ENCODE measurements at regions not wholly inside any gene's neighbourhood (a gene's known extent, or its start where the extent isn't known, plus 50 kb on each side); places are given as distances from the start of the nearest gene placed in this dataset.
"Not testable (repeated sequence)": the region's sequence is repeated elsewhere in the genome, so short reads cannot be mapped to it uniquely, and the experiment has no call there.

DNA sequence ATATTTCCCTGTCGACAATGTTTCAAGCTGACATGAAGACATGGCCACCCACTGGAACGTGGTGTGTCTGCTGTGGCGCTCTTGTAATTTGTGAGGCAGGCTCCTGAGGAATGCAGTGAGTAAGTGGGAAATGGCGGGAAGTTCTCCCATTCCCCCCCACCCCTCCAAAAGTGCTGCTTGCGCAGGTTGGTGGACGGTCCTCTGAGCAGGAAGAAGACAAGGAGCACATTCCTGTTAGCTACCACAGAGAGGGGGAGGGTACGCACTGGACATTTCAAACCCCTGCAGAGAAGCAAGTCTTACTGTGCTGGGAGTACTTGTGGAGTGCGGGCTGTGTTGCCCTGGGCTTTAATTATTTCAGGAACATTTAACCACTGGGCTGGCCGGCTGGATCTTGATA, 92.9 kb downstream of the DEFB131A start:
- H3K4me1 Mint-ChIP-seq; H3K36me3 Mint-ChIP-seq; H4K20me1 ChIP-seq (ENCODE audit: insufficient read depth, low read length); DNase-seq; H3K27me3 ChIP-seq (ENCODE audit: control insufficient read depth in 2 of 2, insufficient read depth in 2 of 2, low read length in 2 of 2); H3K9me3 ChIP-seq (replicated peaks in 1 of 2; ENCODE audit: control insufficient read depth in 1 of 2, insufficient read depth in 1 of 2, low read length in 2 of 2); H3K4me3 ChIP-seq (replicated peaks in 1 of 3; ENCODE audit: low read depth in 2 of 3, low read length in 3 of 3); H3K36me3 ChIP-seq (replicated peaks in 1 of 2; ENCODE audit: control insufficient read depth in 1 of 2, insufficient read depth in 2 of 2, low read length in 2 of 2); H2AFZ ChIP-seq (ENCODE audit: insufficient read depth, low read depth, low read length, poor library complexity, severe bottlenecking); H3K4me2 ChIP-seq (replicated peaks; ENCODE audit: extremely low read depth, low read length, poor library complexity, severe bottlenecking); H3K4me3 Mint-ChIP-seq; H3K9me3 Mint-ChIP-seq; H3K79me2 ChIP-seq (ENCODE audit: insufficient read depth, low read length); H3K27ac ChIP-seq (ENCODE audit: low read depth in 1 of 2, low read length in 2 of 2); H3K9ac ChIP-seq (ENCODE audit: insufficient read depth, low read length, poor library complexity, severe bottlenecking); H3K27ac Mint-ChIP-seq: not testable (repeated sequence)
- intact Hi-C loops (cut with micrococcal nuclease), result loop anchor here (10.0 kb wide), 2 partner anchors 118 to 128 kb away; no protein-coding TSS in a partner anchor
- H3K4me1 ChIP-seq (ENCODE audit: control insufficient read depth in 1 of 2, insufficient read depth in 2 of 2, low read length in 2 of 2), result peaks cover 4 to 11% of the 10 kb centered on the region in 2 donors
- 100% methylated on average over 4 of the region's 9 CpGs for WGBS (ENCODE audit: insufficient coverage)
- H3K27me3 Mint-ChIP-seq (ENCODE audit: low read depth in 3 of 3), result peaks cover 10 to 18% (median 17%) of the 10 kb centered on the region in 3 donors

- H2AFZ ChIP-seq (ENCODE audit: insufficient read depth, low read depth, low read length, poor library complexity, severe bottlenecking); H3K4me3 ChIP-seq (replicated peaks in 1 of 3; ENCODE audit: low read depth in 2 of 3, low read length in 3 of 3); H3K36me3 Mint-ChIP-seq; H3K27ac ChIP-seq (ENCODE audit: low read depth in 1 of 2, low read length in 2 of 2); H3K27me3 ChIP-seq (ENCODE audit: control insufficient read depth in 2 of 2, insufficient read depth in 2 of 2, low read length in 2 of 2); H3K79me2 ChIP-seq (ENCODE audit: insufficient read depth, low read length); H3K4me1 ChIP-seq (ENCODE audit: control insufficient read depth in 1 of 2, insufficient read depth in 2 of 2, low read length in 2 of 2); H3K4me2 ChIP-seq (replicated peaks; ENCODE audit: extremely low read depth, low read length, poor library complexity, severe bottlenecking); H3K9me3 ChIP-seq (replicated peaks in 1 of 2; ENCODE audit: control insufficient read depth in 1 of 2, insufficient read depth in 1 of 2, low read length in 2 of 2); DNase-seq; H4K20me1 ChIP-seq (ENCODE audit: insufficient read depth, low read length); H3K9me3 Mint-ChIP-seq; H3K9ac ChIP-seq (ENCODE audit: insufficient read depth, low read length, poor library complexity, severe bottlenecking); H3K36me3 ChIP-seq (replicated peaks in 1 of 2; ENCODE audit: control insufficient read depth in 1 of 2, insufficient read depth in 2 of 2, low read length in 2 of 2); H3K27me3 Mint-ChIP-seq (ENCODE audit: low read depth in 3 of 3); H3K4me1 Mint-ChIP-seq; H3K4me3 Mint-ChIP-seq: not testable (repeated sequence)
- WGBS (ENCODE audit: insufficient coverage), result 98% methylated on average over 3 of the region's 5 CpGs
- H3K27ac Mint-ChIP-seq, result peak overlapping the region in 1 of 7 donors; percentile 12
- intact Hi-C loops (cut with micrococcal nuclease), result loop anchor here (10.0 kb wide), 2 partner anchors 115 to 125 kb away; no protein-coding TSS in a partner anchor
Observed at GRCh38 chr4:9539939-9540520, 95.8 kb downstream of the DEFB131A start.

DNA sequence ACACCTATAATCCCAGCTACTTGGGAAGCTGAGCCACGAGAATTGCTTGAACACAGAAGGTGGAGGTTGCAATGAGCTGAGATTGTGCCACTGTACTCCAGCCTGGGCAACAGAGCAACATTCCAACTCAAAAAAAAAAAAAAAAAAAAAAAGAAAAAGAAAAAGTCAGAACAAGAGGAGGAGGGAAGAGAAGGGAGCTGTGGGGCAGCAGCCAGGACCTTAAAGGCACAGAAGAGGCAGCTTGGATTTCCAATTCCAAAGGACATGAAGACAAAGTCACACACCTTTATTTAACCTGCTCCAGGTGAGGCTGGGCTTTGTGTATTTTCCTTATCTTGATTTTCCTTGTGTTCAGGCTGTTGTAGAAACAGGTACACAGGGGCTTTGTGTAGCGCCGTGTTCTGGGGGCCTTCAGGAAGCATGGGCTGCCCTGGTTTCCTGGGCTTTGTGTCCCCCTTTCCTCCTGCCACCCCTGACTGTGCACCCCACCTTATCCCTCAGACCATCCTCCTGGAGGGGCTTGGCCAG, 97.2 kb downstream of the DEFB131A start:
- intact Hi-C loops (cut with micrococcal nuclease); DNase-seq; H3K4me3 ChIP-seq (replicated peaks in 1 of 3; ENCODE audit: low read depth in 2 of 3, low read length in 3 of 3); H3K27me3 Mint-ChIP-seq (ENCODE audit: low read depth in 3 of 3); H3K27ac Mint-ChIP-seq; H2AFZ ChIP-seq (ENCODE audit: insufficient read depth, low read depth, low read length, poor library complexity, severe bottlenecking); H3K4me1 Mint-ChIP-seq; H3K36me3 ChIP-seq (replicated peaks in 1 of 2; ENCODE audit: control insufficient read depth in 1 of 2, insufficient read depth in 2 of 2, low read length in 2 of 2); H3K9me3 ChIP-seq (replicated peaks in 1 of 2; ENCODE audit: control insufficient read depth in 1 of 2, insufficient read depth in 1 of 2, low read length in 2 of 2); H3K9ac ChIP-seq (ENCODE audit: insufficient read depth, low read length, poor library complexity, severe bottlenecking); H3K36me3 Mint-ChIP-seq; H3K79me2 ChIP-seq (ENCODE audit: insufficient read depth, low read length); H4K20me1 ChIP-seq (ENCODE audit: insufficient read depth, low read length); H3K4me1 ChIP-seq (ENCODE audit: control insufficient read depth in 1 of 2, insufficient read depth in 2 of 2, low read length in 2 of 2); H3K27ac ChIP-seq (ENCODE audit: low read depth in 1 of 2, low read length in 2 of 2); H3K27me3 ChIP-seq (ENCODE audit: control insufficient read depth in 2 of 2, insufficient read depth in 2 of 2, low read length in 2 of 2); H3K9me3 Mint-ChIP-seq; H3K4me3 Mint-ChIP-seq; H3K4me2 ChIP-seq (replicated peaks; ENCODE audit: extremely low read depth, low read length, poor library complexity, severe bottlenecking): not testable (repeated sequence)
- 80% methylated on average over 2 of the region's 3 CpGs for WGBS (ENCODE audit: insufficient coverage)

DNA sequence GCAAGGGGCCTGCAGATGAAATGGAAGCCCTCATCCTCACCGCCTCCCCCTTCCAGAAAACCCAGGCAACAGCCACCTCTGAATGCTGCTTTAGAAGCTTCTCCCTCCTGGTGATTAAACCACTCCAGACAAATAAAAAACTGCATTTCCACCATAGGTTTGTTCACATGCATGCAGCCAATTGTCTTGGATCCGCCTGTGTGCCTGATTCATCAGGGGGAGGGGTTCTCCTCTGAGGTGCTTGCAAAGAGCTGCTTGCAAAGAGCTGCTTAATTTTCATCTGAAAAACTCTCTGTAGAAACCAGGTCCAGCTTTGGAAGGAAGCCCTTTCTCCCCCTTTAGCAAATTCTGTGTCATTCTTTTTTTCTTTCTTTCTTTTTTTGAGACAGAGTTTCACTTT, 100.6 kb downstream of the DEFB131A start:
- H3K4me3 Mint-ChIP-seq; H3K27me3 ChIP-seq (ENCODE audit: control insufficient read depth in 2 of 2, insufficient read depth in 2 of 2, low read length in 2 of 2); H3K4me1 ChIP-seq (ENCODE audit: control insufficient read depth in 1 of 2, insufficient read depth in 2 of 2, low read length in 2 of 2); H2AFZ ChIP-seq (ENCODE audit: insufficient read depth, low read depth, low read length, poor library complexity, severe bottlenecking); H3K27ac ChIP-seq (ENCODE audit: low read depth in 1 of 2, low read length in 2 of 2); H3K4me2 ChIP-seq (replicated peaks; ENCODE audit: extremely low read depth, low read length, poor library complexity, severe bottlenecking); H3K36me3 ChIP-seq (replicated peaks in 1 of 2; ENCODE audit: control insufficient read depth in 1 of 2, insufficient read depth in 2 of 2, low read length in 2 of 2); H3K36me3 Mint-ChIP-seq; intact Hi-C loops (cut with micrococcal nuclease); H3K4me3 ChIP-seq (replicated peaks in 1 of 3; ENCODE audit: low read depth in 2 of 3, low read length in 3 of 3); H3K9me3 ChIP-seq (replicated peaks in 1 of 2; ENCODE audit: control insufficient read depth in 1 of 2, insufficient read depth in 1 of 2, low read length in 2 of 2); H3K79me2 ChIP-seq (ENCODE audit: insufficient read depth, low read length); H3K9ac ChIP-seq (ENCODE audit: insufficient read depth, low read length, poor library complexity, severe bottlenecking); H3K27me3 Mint-ChIP-seq (ENCODE audit: low read depth in 3 of 3); H3K9me3 Mint-ChIP-seq; H3K4me1 Mint-ChIP-seq; DNase-seq; H4K20me1 ChIP-seq (ENCODE audit: insufficient read depth, low read length): not testable (repeated sequence)
- peak overlapping the region in 1 of 7 donors; percentile 15 for H3K27ac Mint-ChIP-seq
- WGBS (ENCODE audit: insufficient coverage), result no CpG with 5 or more reads among the region's 2 CpGs

All from CD14-positive monocyte (primary cell).